ENCODE measurements at regions not wholly inside any gene's neighbourhood (a gene's known extent, or its start where the extent isn't known, plus 50 kb on each side); places are given as distances from the start of the nearest gene placed in this dataset.

GRCh38 chr9:99383536-99383935 is 161.5 kb downstream of the SEC61B start:
- 33% methylated on average over 2 of the region's 2 CpGs for WGBS
- no peak for TF ChIP-seq POLR2A (IDR thresholded peaks at IDR 0.05)
- no peak for TF ChIP-seq POLR2AphosphoS5 (IDR thresholded peaks at IDR 0.05)
- no peak for TF ChIP-seq CTCF (IDR thresholded peaks at IDR 0.05)
- TF ChIP-seq EP300 (IDR thresholded peaks at IDR 0.05), result no peak
- Histone ChIP-seq H3K27ac (no peak overlapping the region), H3K36me3 (no peaks in the 10 kb centered on the region), H3K27me3 (no peaks in the 10 kb centered on the region), H3K4me3 (no peak overlapping the region), H3K9me3 (no peaks in the 10 kb centered on the region), H3K4me1 (peaks cover 7% of the 10 kb centered on the region)
- no peak for DNase-seq (ENCODE audit: low spot score in 2 of 2)

- Histone ChIP-seq H3K36me3 (no peaks in the 10 kb centered on the region), H3K9me3 (no peaks in the 10 kb centered on the region), H3K4me1 (peaks cover 10% of the 10 kb centered on the region), H3K27me3 (no peaks in the 10 kb centered on the region), H3K4me3 (no peak overlapping the region), H3K27ac (no peak overlapping the region)
- 90% methylated on average over 4 of the region's 4 CpGs for WGBS
- no peak for TF ChIP-seq CTCF (IDR thresholded peaks at IDR 0.05)
- TF ChIP-seq EP300 (IDR thresholded peaks at IDR 0.05), result no peak
- no peak for TF ChIP-seq POLR2AphosphoS5 (IDR thresholded peaks at IDR 0.05)
- TF ChIP-seq POLR2A (IDR thresholded peaks at IDR 0.05), result no peak
- DNase-seq (ENCODE audit: low spot score in 2 of 2), result no peak
These were observed 163.1 kb downstream of the SEC61B start for GRCh38 chr9:99385215-99385614.

GRCh38 chr9:99385814-99386279 is 163.8 kb downstream of the SEC61B start:
- H3K36me3 ChIP-seq, result no peaks in the 10 kb centered on the region
- no peak overlapping the region for H3K4me3 ChIP-seq
- TF ChIP-seq EP300 (IDR thresholded peaks at IDR 0.05) (no peak), CTCF (IDR thresholded peaks at IDR 0.05) (no peak), POLR2A (IDR thresholded peaks at IDR 0.05) (no peak), POLR2AphosphoS5 (IDR thresholded peaks at IDR 0.05) (no peak)
- no peaks in the 10 kb centered on the region for H3K9me3 ChIP-seq
- no peaks in the 10 kb centered on the region for H3K27me3 ChIP-seq
- no peak for DNase-seq (ENCODE audit: low spot score in 2 of 2)
- peaks cover 10% of the 10 kb centered on the region for H3K4me1 ChIP-seq
- H3K27ac ChIP-seq, result no peak overlapping the region
- 29% methylated on average over 5 of the region's 5 CpGs for WGBS

- WGBS, result 81% methylated on average over 2 of the region's 2 CpGs
- TF ChIP-seq CTCF (IDR thresholded peaks at IDR 0.05), result no peak
- no peak for DNase-seq (ENCODE audit: low spot score in 2 of 2)
- Histone ChIP-seq H3K27me3 (no peaks in the 10 kb centered on the region), H3K27ac (no peak overlapping the region), H3K36me3 (no peaks in the 10 kb centered on the region), H3K4me1 (peaks cover 10% of the 10 kb centered on the region), H3K9me3 (no peaks in the 10 kb centered on the region), H3K4me3 (no peak overlapping the region)
These were observed 165.3 kb downstream of the SEC61B start for GRCh38 chr9:99387431-99387830.

- H3K27ac ChIP-seq, result no peak overlapping the region
- no peaks in the 10 kb centered on the region for H3K9me3 ChIP-seq
- no peaks in the 10 kb centered on the region for H3K36me3 ChIP-seq
- no peak overlapping the region for H3K4me3 ChIP-seq
- DNase-seq (ENCODE audit: low spot score in 2 of 2), result no peak
- H3K27me3 ChIP-seq, result no peaks in the 10 kb centered on the region
- 67% methylated on average over 10 of the region's 10 CpGs for WGBS
- TF ChIP-seq POLR2A (IDR thresholded peaks at IDR 0.05) (no peak), CTCF (IDR thresholded peaks at IDR 0.05) (no peak), POLR2AphosphoS5 (IDR thresholded peaks at IDR 0.05) (no peak), EP300 (IDR thresholded peaks at IDR 0.05) (no peak)
- peaks cover 10% of the 10 kb centered on the region for H3K4me1 ChIP-seq
These were observed 167.3 kb downstream of the SEC61B start for GRCh38 chr9:99389087-99390033.
